Choroid plexus epithelial cell (primary cell): ENCODE measurements at regions not wholly inside any gene's neighbourhood (a gene's known extent, or its start where the extent isn't known, plus 50 kb on each side); places are given as distances from the start of the nearest gene placed in this dataset.

Experiments used
- DNase-seq: peaks from one replicate; pipeline ENCODE4 v3.0.0-alpha.2; 2010; ENCODE audit warnings: low read depth
- H3K4me3 ChIP-seq: 2 replicates; pipeline ENCODE4 v1.5.1; 2011; ENCODE audit warnings: low read depth, mild to moderate bottlenecking, control low read depth, low read length, moderate library complexity
- CTCF ChIP-seq: conservative IDR thresholded peaks from 2 replicates; pipeline ENCODE4 v1.5.1; 2011; ENCODE audit warnings: low read depth, mild to moderate bottlenecking, control low read depth, inconsistent platforms, low read length, moderate library complexity

- DNase-seq: no peak
- no peak for TF ChIP-seq CTCF
- no peak overlapping the region for H3K4me3 ChIP-seq
Observed at GRCh38 chr2:145495590-145495989, 975.7 kb upstream of the ZEB2 start.

GRCh38 chr2:145494441-145494840 lies 974.5 kb upstream of the ZEB2 start:
- no peak overlapping the region for H3K4me3 ChIP-seq
- DNase-seq: no peak
- no peak for TF ChIP-seq CTCF

GRCh38 chr2:145488571-145488970 lies 968.7 kb upstream of the ZEB2 start:
- no peak for TF ChIP-seq CTCF
- no peak for DNase-seq
- no peak overlapping the region for H3K4me3 ChIP-seq

- H3K4me3 ChIP-seq: no peak overlapping the region
- TF ChIP-seq CTCF: peak; percentile 41
- DNase-seq: peak; percentile 84
Observed at GRCh38 chr2:145484448-145485097, 964.7 kb upstream of the ZEB2 start.

- H3K4me3 ChIP-seq: no peak overlapping the region
- no peak for TF ChIP-seq CTCF
Observed at GRCh38 chr2:145483854-145484253, 963.9 kb upstream of the ZEB2 start.

GRCh38 chr2:145481334-145481922 lies 961.5 kb upstream of the ZEB2 start:
- no peak for DNase-seq
- no peak for TF ChIP-seq CTCF

More at GRCh38 chr2:145483854-145484253, 963.9 kb upstream of the ZEB2 start:
- no peak for DNase-seq

GRCh38 chr2:145464866-145465265 lies 944.9 kb upstream of the ZEB2 start:
- no peak for DNase-seq
- H3K4me3 ChIP-seq: no peak overlapping the region
- no peak for TF ChIP-seq CTCF

More at GRCh38 chr2:145481334-145481922, 961.5 kb upstream of the ZEB2 start:
- no peak overlapping the region for H3K4me3 ChIP-seq
